Glutamatergic neuron (in vitro differentiated cells): ENCODE measurements at regions not wholly inside any gene's neighbourhood (a gene's known extent, or its start where the extent isn't known, plus 50 kb on each side); places are given as distances from the start of the nearest gene placed in this dataset.

ENCODE experiments used
- DNase-seq: peaks from one replicate; pipeline ENCODE4 v3.0.0; 2022
- H3K27ac Mint-ChIP-seq: one replicate; pipeline ENCODE4 v1.8.0; 2020; ENCODE audit warnings: mild to moderate bottlenecking, mixed read lengths, inconsistent platforms; ENCODE audit not compliant: unreplicated experiment
- H3K27me3 Mint-ChIP-seq: one replicate; pipeline ENCODE4 v1.8.0; 2020; ENCODE audit warnings: mild to moderate bottlenecking, moderate library complexity, mixed read lengths, inconsistent platforms; ENCODE audit not compliant: unreplicated experiment
- H3K36me3 Mint-ChIP-seq: one replicate; pipeline ENCODE4 v1.8.0; 2020; ENCODE audit warnings: mild to moderate bottlenecking, mixed read lengths, inconsistent platforms; ENCODE audit not compliant: unreplicated experiment
- H3K4me1 Mint-ChIP-seq: one replicate; pipeline ENCODE4 v1.8.0; 2020; ENCODE audit warnings: mild to moderate bottlenecking, low read depth, mixed read lengths, inconsistent platforms; ENCODE audit not compliant: unreplicated experiment
- H3K4me3 Mint-ChIP-seq: one replicate; pipeline ENCODE4 v1.8.0; 2020; ENCODE audit warnings: mild to moderate bottlenecking, mixed read lengths, inconsistent platforms; ENCODE audit not compliant: unreplicated experiment
- H3K9me3 Mint-ChIP-seq: one replicate; pipeline ENCODE4 v1.8.0; 2020; ENCODE audit warnings: mild to moderate bottlenecking, moderate library complexity, mixed read lengths, inconsistent platforms; ENCODE audit not compliant: unreplicated experiment
- CTCF ChIP-seq: fragments of 200-600 bp; sonication (generic); IDR thresholded peaks from one replicate; pipeline ENCODE4 v1.5.0; 2021; ENCODE audit not compliant: partially characterized antibody, unreplicated experiment

GRCh38 chr14:76687611-76688382, 73.5 kb upstream of the VASH1 start:
- H3K9me3 Mint-ChIP-seq, result no peaks in the 10 kb centered on the region
- no peaks in the 10 kb centered on the region for H3K27me3 Mint-ChIP-seq
- no peak overlapping the region for H3K27ac Mint-ChIP-seq
- H3K36me3 Mint-ChIP-seq, result no peaks in the 10 kb centered on the region
- H3K4me1 Mint-ChIP-seq, result no peaks in the 10 kb centered on the region
- DNase-seq, result no peak
- no peak for TF ChIP-seq CTCF
- H3K4me3 Mint-ChIP-seq, result no peak overlapping the region

- H3K4me1 Mint-ChIP-seq, result no peaks in the 10 kb centered on the region
- no peak overlapping the region for H3K27ac Mint-ChIP-seq
- no peak overlapping the region for H3K4me3 Mint-ChIP-seq
- no peaks in the 10 kb centered on the region for H3K27me3 Mint-ChIP-seq
- no peaks in the 10 kb centered on the region for H3K9me3 Mint-ChIP-seq
- no peak for DNase-seq
- no peaks in the 10 kb centered on the region for H3K36me3 Mint-ChIP-seq
- no peak for TF ChIP-seq CTCF
Observed at GRCh38 chr14:76688383-76688671, 72.9 kb upstream of the VASH1 start.

- Mint-ChIP-seq H3K4me1 (no peaks in the 10 kb centered on the region), H3K36me3 (no peaks in the 10 kb centered on the region), H3K4me3 (no peak overlapping the region), H3K27me3 (no peaks in the 10 kb centered on the region), H3K27ac (no peak overlapping the region), H3K9me3 (no peaks in the 10 kb centered on the region)
- DNase-seq, result no peak
- TF ChIP-seq CTCF, result no peak
Observed at GRCh38 chr14:76690502-76691105, 70.7 kb upstream of the VASH1 start.

- Mint-ChIP-seq H3K4me3 (no peak overlapping the region), H3K9me3 (no peaks in the 10 kb centered on the region), H3K27me3 (peaks cover 4% of the 10 kb centered on the region), H3K36me3 (no peaks in the 10 kb centered on the region), H3K4me1 (no peaks in the 10 kb centered on the region), H3K27ac (no peak overlapping the region)
- no peak for TF ChIP-seq CTCF
- no peak for DNase-seq
Observed at GRCh38 chr14:76694106-76694505, 67.2 kb upstream of the VASH1 start.

GRCh38 chr14:76695263-76695920, 65.9 kb upstream of the VASH1 start:
- H3K4me3 Mint-ChIP-seq, result no peak overlapping the region
- H3K27ac Mint-ChIP-seq, result no peak overlapping the region
- H3K27me3 Mint-ChIP-seq, result peaks cover 5% of the 10 kb centered on the region
- peaks cover 6% of the 10 kb centered on the region for H3K36me3 Mint-ChIP-seq
- no peak for TF ChIP-seq CTCF
- no peaks in the 10 kb centered on the region for H3K9me3 Mint-ChIP-seq
- DNase-seq, result no peak
- H3K4me1 Mint-ChIP-seq, result no peaks in the 10 kb centered on the region
